Tibial artery (tissue), 4 donors: ENCODE measurements at regions not wholly inside any gene's neighbourhood (a gene's known extent, or its start where the extent isn't known, plus 50 kb on each side); places are given as distances from the start of the nearest gene placed in this dataset.

Experiments used
- DNase-seq, 2 donors: peaks; one replicate each; pipeline ENCODE4 v3.0.0-alpha.2; 2019
- H3K27ac ChIP-seq, 2 donors: fragments of 200-600 bp; sonication (generic) in 1 of 2; 1 replicate in 1 of 2; 2 replicates in 1 of 2; pipeline ENCODE4 v1.5.1; 2018 to 2019; ENCODE audit warnings: mild to moderate bottlenecking in 1 of 2
- H3K27me3 ChIP-seq, 2 donors: fragments of 200-600 bp; sonication (generic) in 1 of 2; one replicate each; pipeline versions ENCODE4 v1.5.1 to v1.6.0; 2016 to 2019
- H3K36me3 ChIP-seq, 3 donors: fragments of 200-600 bp; sonication (generic) in 2 of 3; one replicate each; pipeline ENCODE4 v1.5.1; 2016 to 2019; ENCODE audit warnings: mild to moderate bottlenecking in 2 of 3
- H3K4me1 ChIP-seq, 4 donors: fragments of 200-600 bp; sonication (generic) in 2 of 4; 1 replicate in 3 of 4; 2 replicates in 1 of 4; pipeline ENCODE4 v1.5.1; 2016 to 2019
- H3K4me3 ChIP-seq, 2 donors: fragments of 200-600 bp; sonication (generic) in 1 of 2; 1 replicate in 1 of 2; 2 replicates in 1 of 2; pipeline ENCODE4 v1.5.1; 2018 to 2019; ENCODE audit warnings: mild to moderate bottlenecking in 2 of 2
- H3K9me3 ChIP-seq, 3 donors: fragments of 200-600 bp; sonication (generic) in 1 of 3; one replicate each; pipeline ENCODE4 v1.5.1; 2016 to 2019
- CTCF ChIP-seq, 2 experiments: fragments of 200-600 bp in 1 of 2; fragments of 450-650 bp in 1 of 2; IDR thresholded peaks; one replicate each; pipeline ENCODE4 v1.5.1; 2017 to 2019; ENCODE audit warnings: antibody characterized with exemption in 2 of 2, mild to moderate bottlenecking in 1 of 2, moderate library complexity in 1 of 2
- intact Hi-C: fragments of 100-400 bp; cut with DNase I; formaldehyde crosslinking; loops from one replicate; pipeline ENCODE4 v1.15.0; 2023; ENCODE audit warnings: low total_unique reads

GRCh38 chr1:5685446-5686040 lies 306.7 kb downstream of the NPHP4 start:
- Histone ChIP-seq H3K27ac (no peak overlapping the region), H3K4me3 (no peak overlapping the region), H3K9me3 (no peaks in the 10 kb centered on the region), H3K4me1 (no peaks in the 10 kb centered on the region), H3K36me3 (no peaks in the 10 kb centered on the region), H3K27me3 (peaks cover 0 to 31% of the 10 kb centered on the region in 2 donors)
- TF ChIP-seq CTCF (IDR thresholded peaks at IDR 0.05) = no peak
- no peak for DNase-seq
- intact Hi-C loops = no loop called here

DNA sequence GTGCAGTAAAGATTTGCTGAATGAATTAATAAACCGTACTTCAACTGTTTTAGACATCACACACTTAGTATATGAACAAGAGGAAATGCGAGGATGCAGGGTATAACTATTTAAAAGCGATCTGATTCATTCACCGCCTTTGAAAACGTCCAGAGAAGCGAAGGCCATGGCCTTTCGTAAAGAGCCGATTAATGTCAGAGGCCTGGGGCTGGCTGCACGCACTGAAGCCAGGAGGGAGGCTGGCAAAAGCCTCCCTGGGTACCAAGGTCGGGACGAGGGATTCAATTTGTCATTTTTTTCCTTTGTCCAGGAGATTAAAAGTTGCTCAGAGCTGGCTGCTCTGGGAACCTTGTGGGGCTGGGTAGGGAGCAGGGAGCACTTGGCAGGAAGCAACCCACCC lies 307.4 kb downstream of the NPHP4 start:
- intact Hi-C loops = no loop called here
- no peak for TF ChIP-seq CTCF (IDR thresholded peaks at IDR 0.05)
- no peaks in the 10 kb centered on the region for H3K4me1 ChIP-seq
- DNase-seq = no peak
- H3K36me3 ChIP-seq = no peaks in the 10 kb centered on the region
- no peak overlapping the region for H3K27ac ChIP-seq
- peaks cover 0 to 25% of the 10 kb centered on the region in 2 donors for H3K27me3 ChIP-seq
- no peak overlapping the region for H3K4me3 ChIP-seq
- H3K9me3 ChIP-seq = no peaks in the 10 kb centered on the region

DNA sequence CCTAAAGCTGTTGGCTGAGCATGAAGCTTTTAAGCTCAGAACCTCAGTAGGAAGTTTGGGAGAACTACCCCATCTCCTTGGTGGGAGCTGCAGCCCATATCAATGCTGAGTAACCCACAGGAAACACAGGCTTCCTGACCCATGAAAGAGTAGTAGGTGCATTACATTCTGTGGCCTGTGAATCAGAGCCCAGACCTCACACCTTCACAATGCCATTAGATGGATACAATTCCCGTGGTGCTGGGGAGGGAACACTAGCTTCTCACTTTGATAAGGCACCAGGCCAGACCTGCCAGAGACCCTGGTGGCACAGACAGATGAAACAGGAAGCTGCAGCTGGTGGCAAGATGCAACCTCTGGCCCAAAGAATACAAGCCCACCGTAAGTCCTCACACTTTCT lies 308.8 kb downstream of the NPHP4 start:
- intact Hi-C loops = no loop called here
- DNase-seq = no peak
- no peaks in the 10 kb centered on the region for H3K36me3 ChIP-seq
- no peaks in the 10 kb centered on the region for H3K9me3 ChIP-seq
- no peak for TF ChIP-seq CTCF (IDR thresholded peaks at IDR 0.05)
- H3K27ac ChIP-seq = no peak overlapping the region
- no peak overlapping the region for H3K4me3 ChIP-seq
- peaks cover 0 to 25% of the 10 kb centered on the region in 2 donors for H3K27me3 ChIP-seq
- no peaks in the 10 kb centered on the region for H3K4me1 ChIP-seq

DNA sequence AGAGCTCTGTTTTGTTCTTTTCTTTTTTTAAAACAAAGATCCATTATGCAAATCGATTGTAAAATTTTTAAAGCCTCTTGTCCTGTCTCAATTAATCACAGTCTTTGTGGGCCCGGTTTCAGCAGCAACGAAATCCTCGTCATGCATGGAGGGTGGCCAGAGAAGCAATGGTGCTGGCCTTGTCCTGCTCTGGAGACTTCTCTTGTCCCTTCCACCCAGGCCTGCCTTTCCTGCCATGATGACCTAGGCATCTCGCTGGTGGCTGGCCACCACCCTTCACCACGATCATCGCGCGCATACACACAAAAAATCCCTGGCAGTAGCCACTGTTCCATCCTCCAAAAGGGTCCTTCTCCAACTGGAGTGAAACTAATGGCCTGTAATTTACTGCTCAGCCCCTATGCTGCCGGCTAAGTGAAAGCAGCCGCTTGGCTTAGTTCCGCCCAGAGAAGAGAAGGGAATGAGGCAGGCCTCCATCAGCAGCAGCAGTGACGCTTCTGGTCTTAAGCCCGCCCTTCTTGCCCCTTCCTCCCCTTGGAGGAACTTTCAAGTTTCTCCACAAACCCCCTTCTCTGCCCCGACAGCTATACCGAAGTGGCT lies 309.5 kb downstream of the NPHP4 start:
- peaks cover 0 to 25% of the 10 kb centered on the region in 2 donors for H3K27me3 ChIP-seq
- H3K4me1 ChIP-seq = no peaks in the 10 kb centered on the region
- DNase-seq = no peak
- intact Hi-C loops = no loop called here
- no peak for TF ChIP-seq CTCF (IDR thresholded peaks at IDR 0.05)
- H3K4me3 ChIP-seq = no peak overlapping the region
- no peak overlapping the region for H3K27ac ChIP-seq
- H3K9me3 ChIP-seq = no peaks in the 10 kb centered on the region
- no peaks in the 10 kb centered on the region for H3K36me3 ChIP-seq

- no peak overlapping the region for H3K4me3 ChIP-seq
- H3K36me3 ChIP-seq = no peaks in the 10 kb centered on the region
- no peaks in the 10 kb centered on the region for H3K4me1 ChIP-seq
- DNase-seq = no peak
- no peak overlapping the region for H3K27ac ChIP-seq
- TF ChIP-seq CTCF (IDR thresholded peaks at IDR 0.05) = no peak
- H3K27me3 ChIP-seq = peaks cover 0 to 22% of the 10 kb centered on the region in 2 donors
- H3K9me3 ChIP-seq = no peaks in the 10 kb centered on the region
- intact Hi-C loops = no loop called here
Observed at GRCh38 chr1:5681654-5682053, 310.6 kb downstream of the NPHP4 start.
